GM18498 (cell line): ENCODE measurements at regions not wholly inside any gene's neighbourhood (a gene's known extent, or its start where the extent isn't known, plus 50 kb on each side); places are given as distances from the start of the nearest gene placed in this dataset.

Source experiments
- ATAC-seq: cut with Tn5 transposase; IDR thresholded peaks from one replicate; pipeline ENCODE4 v1.9.1; 2021; ENCODE audit warnings: mild to moderate bottlenecking, moderate library complexity; ENCODE audit not compliant: unreplicated experiment

DNA sequence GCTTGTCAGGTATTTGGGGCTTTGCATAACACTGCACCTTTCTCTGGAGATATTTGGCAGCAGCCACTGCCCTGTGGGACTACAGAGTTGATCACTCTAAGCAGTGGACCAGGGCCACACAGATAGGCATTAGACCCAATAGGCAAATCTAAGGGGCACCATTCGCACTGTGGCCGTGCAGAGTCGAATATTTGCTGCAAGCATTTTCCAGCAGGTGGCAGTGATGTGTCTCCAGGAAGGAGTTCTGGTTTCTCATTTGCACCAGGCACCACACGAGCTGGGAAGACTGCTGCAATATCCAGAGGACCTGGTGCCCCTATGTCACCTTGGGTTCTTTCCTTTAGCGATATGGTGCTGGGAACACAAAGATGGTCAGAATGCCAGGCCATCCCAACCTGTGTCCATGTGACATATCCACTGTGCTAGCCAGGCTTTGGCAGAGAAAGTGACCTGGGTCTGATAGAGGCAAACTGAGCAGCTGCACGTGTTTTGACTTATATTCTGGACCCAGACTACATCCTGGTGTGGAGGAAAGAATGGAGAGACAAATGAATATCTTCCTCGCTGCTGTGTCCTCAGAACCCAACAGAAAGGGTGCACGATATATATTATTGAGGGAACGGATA is 318.7 kb downstream of the BUD13 start:
- ATAC-seq, result no peak

- no peak for ATAC-seq
These were observed 320.3 kb downstream of the BUD13 start for GRCh38 chr11:116452461-116452860.

- no peak for ATAC-seq
These were observed 323.3 kb downstream of the BUD13 start for GRCh38 chr11:116449522-116449921.

- no peak for ATAC-seq
These were observed 326.5 kb downstream of the BUD13 start for GRCh38 chr11:116446048-116446941.

DNA sequence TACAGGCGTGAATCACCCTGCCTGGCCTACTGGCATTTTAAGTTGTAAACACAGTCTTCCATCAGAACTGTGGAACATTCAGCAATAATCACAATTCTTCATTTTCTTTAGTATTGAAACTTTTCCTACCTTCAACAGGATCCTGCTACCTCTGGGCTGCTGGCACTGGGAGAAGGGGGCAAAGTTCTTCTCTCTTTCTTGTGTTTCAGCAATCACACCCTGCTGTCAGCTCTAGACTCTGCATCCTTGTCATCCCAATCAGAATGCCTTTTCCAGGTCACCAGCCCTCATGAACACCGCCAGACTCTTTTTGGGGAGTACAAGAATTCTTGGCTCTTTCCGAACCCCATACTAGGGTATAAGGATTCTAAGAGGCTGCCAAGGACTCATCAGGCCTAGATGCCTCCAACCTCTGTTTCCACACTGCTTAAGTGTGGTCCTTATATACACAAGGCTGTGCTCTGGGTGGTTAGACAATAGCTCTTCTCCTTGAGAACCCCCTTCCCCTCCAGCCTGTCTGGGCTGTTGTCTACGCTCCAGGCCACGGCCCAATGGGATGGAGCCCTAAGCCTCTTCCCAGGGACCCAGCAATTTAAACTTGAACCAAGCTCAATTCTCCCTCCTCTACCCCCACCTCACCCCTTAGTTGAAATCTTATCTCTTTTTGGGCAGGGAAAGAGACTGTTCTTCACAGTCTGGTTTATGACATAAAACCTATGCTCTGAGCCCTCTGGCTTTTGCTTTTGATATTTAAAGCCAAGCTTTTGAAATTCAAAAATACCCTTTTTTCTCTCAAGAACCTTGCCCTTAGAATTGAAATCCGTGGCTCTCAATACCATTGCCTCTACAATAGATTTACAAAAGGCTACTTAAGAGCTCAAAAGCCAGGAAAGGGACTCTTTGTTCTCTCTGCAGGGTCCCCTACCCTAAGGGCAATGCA is 327.4 kb downstream of the BUD13 start:
- no peak for ATAC-seq

DNA sequence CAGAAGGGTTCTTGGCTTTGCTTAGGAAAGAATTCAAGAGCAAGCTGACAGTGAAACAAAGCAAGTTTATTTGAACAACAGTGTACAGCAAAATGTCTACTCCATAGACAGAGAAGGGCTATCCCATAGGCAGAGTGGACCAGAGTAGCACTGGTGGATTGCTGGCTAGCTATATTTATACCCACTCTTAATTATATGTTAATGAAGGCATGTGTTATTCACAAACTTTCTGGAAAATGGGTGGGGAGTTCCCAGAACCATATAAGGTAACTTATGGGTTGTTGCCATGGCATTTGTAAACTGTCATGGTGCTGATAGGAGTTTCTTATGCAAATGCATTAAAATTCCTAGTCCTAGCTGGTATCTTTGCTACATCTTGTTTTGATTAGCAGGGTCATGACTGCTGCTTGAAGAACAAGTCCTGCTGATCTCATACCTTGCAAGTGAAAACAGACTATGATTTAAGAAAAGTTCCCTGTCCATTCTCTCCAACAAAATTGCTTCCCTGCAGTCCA is 330.5 kb downstream of the BUD13 start:
- no peak for ATAC-seq

DNA sequence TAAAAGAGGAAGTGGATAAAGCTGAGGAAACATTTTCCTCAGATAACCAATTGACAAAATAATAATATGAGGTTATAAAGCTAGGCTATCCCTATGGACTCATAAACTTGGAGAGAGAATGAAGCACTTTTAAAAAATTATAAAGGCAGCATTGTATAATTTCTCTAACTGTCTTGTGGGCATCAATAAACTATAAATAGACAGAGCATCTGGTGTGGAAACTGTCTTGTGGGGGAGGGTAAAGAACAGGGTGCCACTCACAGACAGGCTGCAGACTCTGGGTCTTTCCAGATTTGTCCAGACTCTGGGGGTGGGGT is 333.5 kb downstream of the BUD13 start:
- no peak for ATAC-seq

DNA sequence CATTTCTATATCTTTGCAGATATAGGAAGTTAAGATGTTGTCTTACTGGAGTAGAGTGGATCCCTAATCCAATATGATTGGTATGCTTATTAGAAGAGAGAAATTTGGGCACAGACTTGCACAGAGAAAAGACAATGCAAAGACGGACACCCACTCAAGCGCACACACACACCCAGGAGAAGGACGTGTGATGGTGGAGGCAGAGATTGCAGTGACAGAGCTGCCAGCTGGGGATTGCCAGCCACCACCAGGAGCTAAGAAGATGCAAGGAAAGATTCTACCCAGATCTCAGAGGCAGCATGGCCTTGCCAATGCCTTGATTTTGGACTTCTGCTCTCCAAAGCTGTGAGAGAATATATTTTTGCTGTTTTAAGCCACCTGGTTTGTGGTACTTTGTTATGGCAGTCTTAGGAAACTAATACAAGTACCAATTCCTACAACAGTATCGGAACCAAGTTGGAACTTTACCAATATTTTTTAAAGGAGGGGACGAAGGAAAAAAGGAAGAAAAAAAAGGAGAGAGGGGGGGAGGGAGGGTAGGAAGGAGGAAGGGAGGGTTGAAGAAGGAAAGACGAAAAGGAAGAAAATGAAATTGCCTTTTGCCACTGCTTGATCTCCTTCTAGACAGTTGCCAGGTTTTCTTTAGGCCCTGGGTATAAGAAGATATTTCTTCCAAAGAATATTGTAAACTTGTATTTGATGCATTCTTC is 334.0 kb downstream of the BUD13 start:
- no peak for ATAC-seq

DNA sequence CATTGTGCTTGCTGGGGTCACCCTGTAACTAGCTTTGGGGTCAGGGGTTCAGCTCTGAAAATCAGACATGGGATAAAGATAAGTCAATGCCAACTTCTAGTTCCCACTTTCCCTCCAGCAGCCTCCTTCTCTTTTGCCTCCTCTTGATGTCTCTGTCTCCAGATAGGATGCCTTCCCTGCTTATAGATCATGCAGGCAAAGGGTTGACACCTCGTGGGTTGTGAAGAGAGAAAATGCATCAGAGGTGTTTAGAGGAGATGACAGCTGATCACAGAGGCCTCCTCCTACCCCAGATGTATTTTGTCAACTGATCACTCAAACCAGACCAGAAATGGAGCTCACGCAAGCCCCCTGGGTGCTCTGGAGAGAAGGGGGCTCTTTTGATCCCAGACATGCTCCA is 337.8 kb downstream of the BUD13 start:
- no peak for ATAC-seq

- ATAC-seq, result no peak
These were observed 340.5 kb downstream of the BUD13 start for GRCh38 chr11:116432301-116432700.

DNA sequence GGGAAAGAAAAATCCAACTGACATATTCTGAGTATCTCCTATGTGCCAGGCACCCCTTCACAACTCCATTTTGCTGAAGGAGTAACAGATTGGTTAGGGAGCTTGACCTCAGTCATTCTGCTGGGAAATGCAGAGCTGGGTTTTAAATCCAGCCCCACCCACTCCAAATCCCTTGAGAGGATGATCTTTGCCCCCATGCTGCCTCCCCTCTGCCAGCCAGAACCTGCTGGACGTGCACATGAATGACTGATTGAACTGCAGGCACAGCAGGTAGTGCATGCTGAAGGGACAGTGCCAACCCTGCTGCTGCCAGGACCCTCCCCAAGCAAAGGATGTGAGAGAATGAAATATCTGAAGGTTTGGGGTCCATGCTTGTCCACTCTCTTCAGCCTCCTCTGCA is 340.9 kb downstream of the BUD13 start:
- ATAC-seq, result no peak

GRCh38 chr11:116428638-116428975 is 344.2 kb downstream of the BUD13 start:
- ATAC-seq, result no peak

GRCh38 chr11:116427903-116428637 is 344.7 kb downstream of the BUD13 start:
- no peak for ATAC-seq

GRCh38 chr11:116427337-116427902 is 345.4 kb downstream of the BUD13 start:
- ATAC-seq, result no peak

- ATAC-seq, result no peak
These were observed 346.0 kb downstream of the BUD13 start for GRCh38 chr11:116426761-116427160.

- no peak for ATAC-seq
These were observed 348.0 kb downstream of the BUD13 start for GRCh38 chr11:116424615-116425261.

- no peak for ATAC-seq
These were observed 349.7 kb downstream of the BUD13 start for GRCh38 chr11:116422956-116423600.

DNA sequence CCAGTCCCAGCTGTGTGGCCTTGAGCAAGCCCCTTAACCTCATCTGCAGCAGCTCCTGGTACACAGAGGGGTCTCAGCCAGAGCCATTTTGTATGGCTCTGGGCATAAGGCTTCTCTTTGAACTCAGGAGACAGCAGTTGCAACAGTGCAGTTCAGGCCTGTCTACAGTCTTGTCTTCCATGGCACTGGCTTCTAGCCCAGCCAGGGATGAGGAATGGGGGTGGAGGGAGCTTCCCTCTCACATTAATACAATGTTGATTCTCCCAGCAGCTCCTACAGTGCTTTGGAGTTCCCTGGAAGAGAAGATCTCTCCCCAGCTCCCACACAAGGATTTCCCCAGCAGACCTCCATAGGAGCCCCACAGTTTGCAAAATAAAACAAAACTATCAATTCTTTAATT is 350.2 kb downstream of the BUD13 start:
- ATAC-seq, result no peak
